ENCODE measurements at regions not wholly inside any gene's neighbourhood (a gene's known extent, or its start where the extent isn't known, plus 50 kb on each side); places are given as distances from the start of the nearest gene placed in this dataset.

GRCh38 chr15:61794276-61794675 is 266.0 kb downstream of the VPS13C start:
- no peak for TF ChIP-seq YY1 (IDR thresholded peaks at IDR 0.05; ENCODE audit: extremely low read depth, insufficient replicate concordance, low read depth, low read length)
- no peak for TF ChIP-seq CTCF (IDR thresholded peaks at IDR 0.05 in 2 of 3, conservative IDR thresholded peaks at IDR 0.05 in 1 of 3; ENCODE audit: borderline replicate concordance in 1 of 3, insufficient read depth in 1 of 3, low read depth in 2 of 3, low read length in 2 of 3)
- TF ChIP-seq EGR1 (IDR thresholded peaks at IDR 0.05; ENCODE audit: low read depth), result no peak
- no peak for TF ChIP-seq POLR2AphosphoS5 (IDR thresholded peaks at IDR 0.05; ENCODE audit: low read depth, low read length)
- no peak for TF ChIP-seq ZNF274 (IDR thresholded peaks at IDR 0.05; ENCODE audit: low read depth, low read length)
- TF ChIP-seq EZH2phosphoT487 (IDR thresholded peaks at IDR 0.05; ENCODE audit: borderline replicate concordance), result no peak
- no peak for TF ChIP-seq POLR2A (IDR thresholded peaks at IDR 0.05; ENCODE audit: borderline replicate concordance, extremely low read depth, insufficient read depth, insufficient read length)
- no peak for TF ChIP-seq CEBPB (IDR thresholded peaks at IDR 0.05; ENCODE audit: low read depth)
- TF ChIP-seq JUND (IDR thresholded peaks at IDR 0.05), result no peak
- TF ChIP-seq EZH2 (IDR thresholded peaks at IDR 0.05), result no peak
- no peak for TF ChIP-seq MAX (IDR thresholded peaks at IDR 0.05)
